ENCODE measurements at regions not wholly inside any gene's neighbourhood (a gene's known extent, or its start where the extent isn't known, plus 50 kb on each side); places are given as distances from the start of the nearest gene placed in this dataset.

- TF ChIP-seq CTCF (IDR thresholded peaks at IDR 0.05; ENCODE audit: low read depth, low read length, missing input control): no peak
- no peak for TF ChIP-seq TAF1 (conservative IDR thresholded peaks at IDR 0.05)
- TF ChIP-seq YY1 (IDR thresholded peaks at IDR 0.05): no peak
- no peak for TF ChIP-seq HNF4A (conservative IDR thresholded peaks at IDR 0.05)
- no peak for TF ChIP-seq EGR1 (IDR thresholded peaks at IDR 0.05; ENCODE audit: low read depth in 2 of 2)
- TF ChIP-seq GABPA (IDR thresholded peaks at IDR 0.05 in 1 of 2, conservative IDR thresholded peaks at IDR 0.05 in 1 of 2): no peak
- TF ChIP-seq, protein P1, sequence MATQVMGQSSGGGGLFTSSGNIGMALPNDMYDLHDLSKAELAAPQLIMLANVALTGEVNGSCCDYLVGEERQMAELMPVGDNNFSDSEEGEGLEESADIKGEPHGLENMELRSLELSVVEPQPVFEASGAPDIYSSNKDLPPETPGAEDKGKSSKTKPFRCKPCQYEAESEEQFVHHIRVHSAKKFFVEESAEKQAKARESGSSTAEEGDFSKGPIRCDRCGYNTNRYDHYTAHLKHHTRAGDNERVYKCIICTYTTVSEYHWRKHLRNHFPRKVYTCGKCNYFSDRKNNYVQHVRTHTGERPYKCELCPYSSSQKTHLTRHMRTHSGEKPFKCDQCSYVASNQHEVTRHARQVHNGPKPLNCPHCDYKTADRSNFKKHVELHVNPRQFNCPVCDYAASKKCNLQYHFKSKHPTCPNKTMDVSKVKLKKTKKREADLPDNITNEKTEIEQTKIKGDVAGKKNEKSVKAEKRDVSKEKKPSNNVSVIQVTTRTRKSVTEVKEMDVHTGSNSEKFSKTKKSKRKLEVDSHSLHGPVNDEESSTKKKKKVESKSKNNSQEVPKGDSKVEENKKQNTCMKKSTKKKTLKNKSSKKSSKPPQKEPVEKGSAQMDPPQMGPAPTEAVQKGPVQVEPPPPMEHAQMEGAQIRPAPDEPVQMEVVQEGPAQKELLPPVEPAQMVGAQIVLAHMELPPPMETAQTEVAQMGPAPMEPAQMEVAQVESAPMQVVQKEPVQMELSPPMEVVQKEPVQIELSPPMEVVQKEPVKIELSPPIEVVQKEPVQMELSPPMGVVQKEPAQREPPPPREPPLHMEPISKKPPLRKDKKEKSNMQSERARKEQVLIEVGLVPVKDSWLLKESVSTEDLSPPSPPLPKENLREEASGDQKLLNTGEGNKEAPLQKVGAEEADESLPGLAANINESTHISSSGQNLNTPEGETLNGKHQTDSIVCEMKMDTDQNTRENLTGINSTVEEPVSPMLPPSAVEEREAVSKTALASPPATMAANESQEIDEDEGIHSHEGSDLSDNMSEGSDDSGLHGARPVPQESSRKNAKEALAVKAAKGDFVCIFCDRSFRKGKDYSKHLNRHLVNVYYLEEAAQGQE (IDR thresholded peaks at IDR 0.05): no peak
- TF ChIP-seq, protein P2, sequence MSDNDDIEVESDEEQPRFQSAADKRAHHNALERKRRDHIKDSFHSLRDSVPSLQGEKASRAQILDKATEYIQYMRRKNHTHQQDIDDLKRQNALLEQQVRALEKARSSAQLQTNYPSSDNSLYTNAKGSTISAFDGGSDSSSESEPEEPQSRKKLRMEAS (IDR thresholded peaks at IDR 0.05): no peak
- no peak for TF ChIP-seq JUND (IDR thresholded peaks at IDR 0.05)
- TF ChIP-seq HNF4G (IDR thresholded peaks at IDR 0.05): no peak
- TF ChIP-seq, protein P3, sequence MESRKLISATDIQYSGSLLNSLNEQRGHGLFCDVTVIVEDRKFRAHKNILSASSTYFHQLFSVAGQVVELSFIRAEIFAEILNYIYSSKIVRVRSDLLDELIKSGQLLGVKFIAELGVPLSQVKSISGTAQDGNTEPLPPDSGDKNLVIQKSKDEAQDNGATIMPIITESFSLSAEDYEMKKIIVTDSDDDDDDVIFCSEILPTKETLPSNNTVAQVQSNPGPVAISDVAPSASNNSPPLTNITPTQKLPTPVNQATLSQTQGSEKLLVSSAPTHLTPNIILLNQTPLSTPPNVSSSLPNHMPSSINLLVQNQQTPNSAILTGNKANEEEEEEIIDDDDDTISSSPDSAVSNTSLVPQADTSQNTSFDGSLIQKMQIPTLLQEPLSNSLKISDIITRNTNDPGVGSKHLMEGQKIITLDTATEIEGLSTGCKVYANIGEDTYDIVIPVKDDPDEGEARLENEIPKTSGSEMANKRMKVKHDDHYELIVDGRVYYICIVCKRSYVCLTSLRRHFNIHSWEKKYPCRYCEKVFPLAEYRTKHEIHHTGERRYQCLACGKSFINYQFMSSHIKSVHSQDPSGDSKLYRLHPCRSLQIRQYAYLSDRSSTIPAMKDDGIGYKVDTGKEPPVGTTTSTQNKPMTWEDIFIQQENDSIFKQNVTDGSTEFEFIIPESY (IDR thresholded peaks at IDR 0.05): no peak
Observed at GRCh38 chr10:108060246-108060645, 895.7 kb upstream of the SORCS1 start.

Measured in liver (tissue), 3 donors.